Brain microvascular endothelial cell (primary cell): ENCODE measurements at regions not wholly inside any gene's neighbourhood (a gene's known extent, or its start where the extent isn't known, plus 50 kb on each side); places are given as distances from the start of the nearest gene placed in this dataset.

ENCODE experiments used
- DNase-seq: peaks from one replicate; pipeline ENCODE4 v3.0.0-alpha.2; 2020
- H3K27ac ChIP-seq: fragments of 250-450 bp; sonication (Bioruptor Pico); 2 replicates; pipeline ENCODE4 v1.5.1; 2020; ENCODE audit warnings: mild to moderate bottlenecking, moderate library complexity
- H3K27me3 ChIP-seq: fragments of 250-450 bp; sonication (Bioruptor Pico); replicated peaks from 2 replicates; pipeline ENCODE4 v1.5.1; 2020; ENCODE audit warnings: mild to moderate bottlenecking
- H3K36me3 ChIP-seq: fragments of 250-450 bp; sonication (Bioruptor Pico); replicated peaks from 2 replicates; pipeline ENCODE4 v1.5.1; 2020; ENCODE audit warnings: mild to moderate bottlenecking
- H3K4me3 ChIP-seq: 2 replicates; pipeline ENCODE4 v1.5.1; 2011; ENCODE audit warnings: low read depth, mild to moderate bottlenecking, control low read depth, low read length, moderate library complexity
- in situ Hi-C: cut with HindIII; loops from 2 replicates; pipeline ENCODE4 v1.10.0; 2017; ENCODE audit warnings: low sequenced_read_pairs, low pct_ligation_motif_present
- TF ChIP-seq, protein P1 (sequence below): IDR thresholded peaks from 2 replicates; pipeline ENCODE4 v1.5.1; 2011; ENCODE audit warnings: low read depth, mild to moderate bottlenecking, moderate library complexity, low read length, control low read depth, inconsistent platforms; ENCODE audit errors: missing control alignments

DNA sequence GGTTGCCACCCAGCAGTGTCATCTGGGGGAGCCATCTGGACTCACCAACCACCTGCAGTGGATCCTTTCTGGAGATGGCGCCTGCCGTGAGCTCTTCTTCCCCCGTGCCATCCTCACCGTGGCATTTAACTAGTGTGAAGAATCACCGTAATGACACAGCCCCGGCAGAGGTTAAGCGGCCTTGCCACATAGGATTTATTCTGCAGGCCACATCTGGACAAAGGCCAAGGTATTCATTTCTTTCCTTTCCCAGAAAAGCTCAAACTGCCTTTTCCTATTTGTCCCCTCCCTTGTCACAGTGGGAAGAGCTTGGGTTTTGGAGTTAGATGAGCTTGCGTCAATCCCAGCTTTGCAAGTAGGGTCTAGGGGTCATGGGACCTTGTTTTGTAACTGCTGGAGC lies 88.4 kb downstream of the PXDC1 start:
- H3K4me3 ChIP-seq = no peak overlapping the region
- H3K36me3 ChIP-seq = no peaks in the 10 kb centered on the region
- no peaks in the 10 kb centered on the region for H3K27me3 ChIP-seq
- DNase-seq = no peak
- H3K27ac ChIP-seq = no peak overlapping the region
- TF ChIP-seq, protein P1, sequence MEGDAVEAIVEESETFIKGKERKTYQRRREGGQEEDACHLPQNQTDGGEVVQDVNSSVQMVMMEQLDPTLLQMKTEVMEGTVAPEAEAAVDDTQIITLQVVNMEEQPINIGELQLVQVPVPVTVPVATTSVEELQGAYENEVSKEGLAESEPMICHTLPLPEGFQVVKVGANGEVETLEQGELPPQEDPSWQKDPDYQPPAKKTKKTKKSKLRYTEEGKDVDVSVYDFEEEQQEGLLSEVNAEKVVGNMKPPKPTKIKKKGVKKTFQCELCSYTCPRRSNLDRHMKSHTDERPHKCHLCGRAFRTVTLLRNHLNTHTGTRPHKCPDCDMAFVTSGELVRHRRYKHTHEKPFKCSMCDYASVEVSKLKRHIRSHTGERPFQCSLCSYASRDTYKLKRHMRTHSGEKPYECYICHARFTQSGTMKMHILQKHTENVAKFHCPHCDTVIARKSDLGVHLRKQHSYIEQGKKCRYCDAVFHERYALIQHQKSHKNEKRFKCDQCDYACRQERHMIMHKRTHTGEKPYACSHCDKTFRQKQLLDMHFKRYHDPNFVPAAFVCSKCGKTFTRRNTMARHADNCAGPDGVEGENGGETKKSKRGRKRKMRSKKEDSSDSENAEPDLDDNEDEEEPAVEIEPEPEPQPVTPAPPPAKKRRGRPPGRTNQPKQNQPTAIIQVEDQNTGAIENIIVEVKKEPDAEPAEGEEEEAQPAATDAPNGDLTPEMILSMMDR = no peak
- in situ Hi-C loops = no loop called here

DNA sequence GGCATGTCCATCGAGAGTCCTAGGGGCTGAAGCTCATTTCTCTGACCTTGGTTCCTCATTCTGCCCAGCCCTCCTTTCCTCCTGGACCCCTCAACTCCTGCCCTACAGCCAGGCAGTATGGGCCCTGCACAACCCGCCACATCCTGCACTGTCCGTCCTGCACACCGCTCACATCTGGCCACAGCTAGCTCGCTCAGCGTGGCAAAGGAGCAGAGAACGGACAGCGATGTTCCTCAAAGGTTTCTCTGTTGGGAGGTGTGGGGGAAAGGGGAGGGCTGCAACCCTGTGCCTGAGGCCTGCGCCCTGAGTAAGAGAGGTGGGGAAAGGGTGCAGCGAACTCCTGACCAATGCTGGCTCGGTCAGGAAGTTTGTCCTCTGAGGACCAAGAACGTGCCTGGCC lies 90.1 kb downstream of the PXDC1 start:
- in situ Hi-C loops = no loop called here
- TF ChIP-seq, protein P1 = no peak

DNA sequence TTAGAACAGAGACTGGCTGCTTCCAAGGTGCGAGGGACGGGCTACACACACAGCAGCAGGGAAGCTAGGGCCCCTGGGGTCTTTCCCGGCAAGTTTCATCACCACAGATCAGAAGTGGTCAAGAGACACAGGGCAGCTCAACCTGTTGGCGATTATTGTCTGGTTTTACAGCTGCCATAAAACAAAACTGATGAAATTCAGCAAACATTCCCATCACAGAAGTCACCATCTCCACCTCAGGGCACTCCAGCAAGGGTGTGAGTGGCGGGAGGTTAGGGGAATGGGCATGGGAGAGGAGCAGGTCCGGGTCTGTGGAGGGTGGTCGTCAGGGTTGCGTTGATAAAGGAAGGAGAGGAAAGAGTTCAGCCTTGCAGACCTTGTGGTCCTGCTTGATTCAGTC lies 91.0 kb downstream of the PXDC1 start:
- no peaks in the 10 kb centered on the region for H3K36me3 ChIP-seq
- H3K27ac ChIP-seq = no peak overlapping the region
- DNase-seq = no peak
- no peaks in the 10 kb centered on the region for H3K27me3 ChIP-seq
- in situ Hi-C loops = no loop called here
- TF ChIP-seq, protein P1 = no peak
- H3K4me3 ChIP-seq = no peak overlapping the region

More for the DNA sequence above, 90.1 kb downstream of the PXDC1 start:
- no peak for DNase-seq
- Histone ChIP-seq H3K27ac (no peak overlapping the region), H3K36me3 (no peaks in the 10 kb centered on the region), H3K27me3 (no peaks in the 10 kb centered on the region), H3K4me3 (no peak overlapping the region)

DNA sequence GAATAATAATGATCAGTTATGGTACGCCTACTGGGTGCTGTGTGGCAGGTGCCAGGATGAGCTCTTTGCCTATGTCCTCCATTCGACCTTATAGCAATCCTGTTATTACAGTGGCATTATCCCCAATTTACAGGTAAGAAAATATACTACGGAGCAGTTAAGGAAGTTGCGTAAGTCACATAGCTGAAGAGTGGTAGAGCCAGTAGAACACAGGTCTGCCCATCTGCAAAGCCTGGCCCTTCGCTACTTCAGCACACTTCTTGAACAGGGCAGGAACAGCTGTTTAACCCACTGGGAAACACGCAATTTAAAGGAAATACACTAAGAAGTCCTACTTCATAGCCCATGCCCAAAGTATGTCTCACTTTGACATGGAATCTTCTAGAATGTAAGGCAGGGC lies 91.8 kb downstream of the PXDC1 start:
- no peak overlapping the region for H3K27ac ChIP-seq
- in situ Hi-C loops = no loop called here
- no peak for DNase-seq
- TF ChIP-seq, protein P1 = no peak
- no peak overlapping the region for H3K4me3 ChIP-seq
- H3K27me3 ChIP-seq = no peaks in the 10 kb centered on the region
- H3K36me3 ChIP-seq = no peaks in the 10 kb centered on the region

DNA sequence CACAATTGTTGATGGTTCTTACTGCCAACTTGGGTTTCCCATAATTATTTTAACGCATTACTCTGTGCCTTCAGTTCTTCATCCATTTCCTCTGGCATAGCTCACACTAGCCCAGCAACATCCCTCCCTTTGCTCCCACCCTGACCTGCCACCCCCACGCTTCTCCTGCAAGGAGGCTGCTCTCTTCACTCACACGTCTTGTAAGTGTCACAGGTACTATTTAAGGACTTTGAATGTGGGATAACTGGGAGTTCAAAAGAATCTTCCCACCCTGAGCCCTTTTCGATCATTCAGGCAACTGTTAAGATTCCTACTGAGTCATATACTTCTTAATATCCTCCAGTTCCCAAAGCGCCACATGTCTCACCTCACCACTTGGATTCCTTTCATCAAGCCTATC lies 95.4 kb downstream of the PXDC1 start:
- Histone ChIP-seq H3K27me3 (no peaks in the 10 kb centered on the region), H3K36me3 (no peaks in the 10 kb centered on the region), H3K27ac (no peak overlapping the region), H3K4me3 (no peak overlapping the region)
- in situ Hi-C loops = no loop called here
- DNase-seq = no peak
- TF ChIP-seq, protein P1 = no peak

DNA sequence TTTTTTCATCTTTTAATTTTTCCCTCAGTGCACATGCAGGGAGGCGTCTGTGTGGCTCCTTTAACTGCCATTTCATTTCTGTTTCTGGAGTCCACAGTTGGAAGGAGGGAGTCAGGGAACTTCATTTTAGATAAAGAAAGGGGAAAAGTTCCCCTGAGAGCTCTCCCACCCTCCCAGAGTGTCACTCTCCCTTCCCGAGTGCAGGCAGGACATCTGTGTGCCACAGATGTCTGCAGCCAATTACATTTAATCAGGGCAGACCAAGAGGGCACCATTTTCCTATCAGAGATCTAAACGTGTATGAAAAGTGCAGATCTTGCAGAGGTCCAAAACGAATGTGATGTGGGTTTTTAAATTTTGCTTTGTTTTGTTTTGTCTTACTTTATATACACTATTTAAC lies 96.6 kb downstream of the PXDC1 start:
- no peak for DNase-seq
- no peaks in the 10 kb centered on the region for H3K36me3 ChIP-seq
- in situ Hi-C loops = no loop called here
- no peaks in the 10 kb centered on the region for H3K27me3 ChIP-seq
- no peak overlapping the region for H3K27ac ChIP-seq
- TF ChIP-seq, protein P1 = no peak
- H3K4me3 ChIP-seq = no peak overlapping the region
